Ovary (tissue), 3 donors: ENCODE measurements at regions not wholly inside any gene's neighbourhood (a gene's known extent, or its start where the extent isn't known, plus 50 kb on each side); places are given as distances from the start of the nearest gene placed in this dataset.

Source experiments
- POLR2A ChIP-seq: fragments of 450-650 bp; IDR thresholded peaks from one replicate; pipeline ENCODE4 v1.6.1; 2017; ENCODE audit warnings: antibody characterized with exemption, mild to moderate bottlenecking, moderate library complexity
- TF ChIP-seq, protein P1 (sequence below), 3 donors: fragments of 450-650 bp in 2 of 3; fragments of 200-600 bp in 1 of 3; IDR thresholded peaks; one replicate each; pipeline versions ENCODE4 v1.5.1 to v1.8.0; 2016 to 2022; ENCODE audit warnings: antibody characterized with exemption in 3 of 3, mild to moderate bottlenecking in 1 of 3
- donor health status: DM: no; HTN: no; CAD: no.

DNA sequence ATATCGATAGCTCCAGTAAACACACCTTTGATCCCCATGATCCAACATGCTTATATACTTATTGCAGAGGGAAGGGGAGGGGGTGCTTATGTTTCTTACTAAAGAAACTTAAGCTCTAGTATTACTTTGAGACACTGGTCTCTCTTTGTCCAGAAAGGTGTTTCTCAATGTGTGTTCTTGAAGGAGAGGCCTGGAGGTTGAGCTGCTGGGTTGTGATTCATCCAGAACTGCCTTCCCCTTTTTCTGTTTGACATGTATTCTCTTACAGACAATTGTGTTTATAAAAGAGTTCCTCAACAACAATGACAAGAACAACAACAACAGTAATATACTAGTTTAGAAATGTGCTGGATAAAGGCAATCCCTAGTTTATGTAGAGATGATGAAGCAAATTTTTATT is 516.0 kb upstream of the FAM98A start:
- TF ChIP-seq, protein P1, sequence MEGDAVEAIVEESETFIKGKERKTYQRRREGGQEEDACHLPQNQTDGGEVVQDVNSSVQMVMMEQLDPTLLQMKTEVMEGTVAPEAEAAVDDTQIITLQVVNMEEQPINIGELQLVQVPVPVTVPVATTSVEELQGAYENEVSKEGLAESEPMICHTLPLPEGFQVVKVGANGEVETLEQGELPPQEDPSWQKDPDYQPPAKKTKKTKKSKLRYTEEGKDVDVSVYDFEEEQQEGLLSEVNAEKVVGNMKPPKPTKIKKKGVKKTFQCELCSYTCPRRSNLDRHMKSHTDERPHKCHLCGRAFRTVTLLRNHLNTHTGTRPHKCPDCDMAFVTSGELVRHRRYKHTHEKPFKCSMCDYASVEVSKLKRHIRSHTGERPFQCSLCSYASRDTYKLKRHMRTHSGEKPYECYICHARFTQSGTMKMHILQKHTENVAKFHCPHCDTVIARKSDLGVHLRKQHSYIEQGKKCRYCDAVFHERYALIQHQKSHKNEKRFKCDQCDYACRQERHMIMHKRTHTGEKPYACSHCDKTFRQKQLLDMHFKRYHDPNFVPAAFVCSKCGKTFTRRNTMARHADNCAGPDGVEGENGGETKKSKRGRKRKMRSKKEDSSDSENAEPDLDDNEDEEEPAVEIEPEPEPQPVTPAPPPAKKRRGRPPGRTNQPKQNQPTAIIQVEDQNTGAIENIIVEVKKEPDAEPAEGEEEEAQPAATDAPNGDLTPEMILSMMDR (IDR thresholded peaks at IDR 0.05) = no peak
- no peak for TF ChIP-seq POLR2A
